ENCODE measurements at regions not wholly inside any gene's neighbourhood (a gene's known extent, or its start where the extent isn't known, plus 50 kb on each side); places are given as distances from the start of the nearest gene placed in this dataset.

DNA sequence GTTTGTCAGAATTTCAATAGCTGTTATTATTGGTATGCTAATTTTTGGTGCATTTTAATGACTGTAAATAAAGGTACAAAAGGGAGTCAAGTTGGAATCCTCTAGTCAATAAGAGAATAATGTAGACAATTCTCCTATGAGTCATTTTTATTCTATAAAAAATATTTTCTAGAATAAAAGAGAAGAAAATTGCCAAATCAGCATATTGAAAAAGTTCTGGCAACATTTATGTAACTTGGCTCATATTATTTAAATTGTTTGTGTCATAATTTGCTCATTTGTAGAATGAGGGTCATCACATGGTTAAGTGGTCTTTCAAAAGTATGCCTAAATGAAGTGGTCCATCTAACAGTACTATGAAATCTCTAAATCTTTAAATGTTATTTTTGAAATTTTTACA is 1719.8 kb upstream of the WWC1 start:
- TF ChIP-seq, protein P1, sequence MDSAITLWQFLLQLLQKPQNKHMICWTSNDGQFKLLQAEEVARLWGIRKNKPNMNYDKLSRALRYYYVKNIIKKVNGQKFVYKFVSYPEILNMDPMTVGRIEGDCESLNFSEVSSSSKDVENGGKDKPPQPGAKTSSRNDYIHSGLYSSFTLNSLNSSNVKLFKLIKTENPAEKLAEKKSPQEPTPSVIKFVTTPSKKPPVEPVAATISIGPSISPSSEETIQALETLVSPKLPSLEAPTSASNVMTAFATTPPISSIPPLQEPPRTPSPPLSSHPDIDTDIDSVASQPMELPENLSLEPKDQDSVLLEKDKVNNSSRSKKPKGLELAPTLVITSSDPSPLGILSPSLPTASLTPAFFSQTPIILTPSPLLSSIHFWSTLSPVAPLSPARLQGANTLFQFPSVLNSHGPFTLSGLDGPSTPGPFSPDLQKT (CRISPR knock-in tag; IDR thresholded peaks at IDR 0.05; ENCODE audit: borderline replicate concordance), result no peak
- TF ChIP-seq, protein P2, sequence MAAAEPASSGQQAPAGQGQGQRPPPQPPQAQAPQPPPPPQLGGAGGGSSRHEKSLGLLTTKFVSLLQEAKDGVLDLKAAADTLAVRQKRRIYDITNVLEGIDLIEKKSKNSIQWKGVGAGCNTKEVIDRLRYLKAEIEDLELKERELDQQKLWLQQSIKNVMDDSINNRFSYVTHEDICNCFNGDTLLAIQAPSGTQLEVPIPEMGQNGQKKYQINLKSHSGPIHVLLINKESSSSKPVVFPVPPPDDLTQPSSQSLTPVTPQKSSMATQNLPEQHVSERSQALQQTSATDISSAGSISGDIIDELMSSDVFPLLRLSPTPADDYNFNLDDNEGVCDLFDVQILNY (CRISPR knock-in tag; conservative IDR thresholded peaks at IDR 0.05), result no peak
- no peak for TF ChIP-seq KDM4B (CRISPR knock-in tag; IDR thresholded peaks at IDR 0.05)
- no peak for TF ChIP-seq CBFB (CRISPR knock-in tag; IDR thresholded peaks at IDR 0.05)
- no peak for TF ChIP-seq HDAC6 (IDR thresholded peaks at IDR 0.05; ENCODE audit: low read depth, low read length)
- TF ChIP-seq PHF21A (CRISPR knock-in tag; IDR thresholded peaks at IDR 0.05), result no peak
- TF ChIP-seq ZFP37 (CRISPR knock-in tag; IDR thresholded peaks at IDR 0.05; ENCODE audit: borderline replicate concordance), result no peak
- TF ChIP-seq SMC3 (IDR thresholded peaks at IDR 0.05; ENCODE audit: low read length), result no peak
- no peak for TF ChIP-seq ZMAT3 (CRISPR knock-in tag; conservative IDR thresholded peaks at IDR 0.05)
